HepG2 (cell line): ENCODE measurements at regions not wholly inside any gene's neighbourhood (a gene's known extent, or its start where the extent isn't known, plus 50 kb on each side); places are given as distances from the start of the nearest gene placed in this dataset.

Source experiments
- ETV6 ChIP-seq: sonication (generic); formaldehyde crosslinking; conservative IDR thresholded peaks from 2 replicates; pipeline ENCODE4 v1.4.0; 2020; ENCODE audit warnings: missing genetic modification reagents
- EZH2 ChIP-seq: conservative IDR thresholded peaks from 2 replicates; pipeline ENCODE4 v1.6.1; 2012; ENCODE audit warnings: mild to moderate bottlenecking, low read depth, low read length, moderate library complexity
- MAZ ChIP-seq, 2 experiments: sonication (generic) in 1 of 2; formaldehyde crosslinking in 1 of 2; IDR thresholded peaks; 2 replicates each; pipeline versions ENCODE4 v1.5.0 to v1.6.1; 2012 to 2020; ENCODE audit warnings: low read depth in 2 of 2, mild to moderate bottlenecking in 2 of 2, borderline replicate concordance in 1 of 2, improper control_type of control experiment in 1 of 2, low read length in 1 of 2, missing genetic modification reagents in 1 of 2, moderate library complexity in 1 of 2
- NFIB ChIP-seq: sonication (generic); formaldehyde crosslinking; IDR thresholded peaks from 2 replicates; pipeline ENCODE4 v1.9.0; 2021; ENCODE audit warnings: missing genetic modification reagents, mild to moderate bottlenecking, borderline replicate concordance
- NR2C2 ChIP-seq: sonication (generic); formaldehyde crosslinking; IDR thresholded peaks from 2 replicates; pipeline ENCODE4 v1.4.0; 2020; ENCODE audit warnings: missing genetic modification reagents, mild to moderate bottlenecking, moderate library complexity, borderline replicate concordance
- POLR2A ChIP-seq, 2 experiments: IDR thresholded peaks; 2 replicates each; pipeline ENCODE4 v1.6.1; 2011; ENCODE audit warnings: low read depth in 2 of 2, low read length in 2 of 2, mild to moderate bottlenecking in 1 of 2, moderate library complexity in 1 of 2; ENCODE audit not compliant: insufficient read depth in 1 of 2
- POLR2AphosphoS5 ChIP-seq: IDR thresholded peaks from 2 replicates; pipeline ENCODE4 v1.6.1; 2012; ENCODE audit warnings: low read depth, low read length
- TCF12 ChIP-seq, 2 experiments: fragments of 450-650 bp in 1 of 2; sonication (generic) in 1 of 2; formaldehyde crosslinking in 1 of 2; IDR thresholded peaks; 2 replicates each; pipeline versions ENCODE4 v1.6.1 to v1.8.0; 2017 to 2022; ENCODE audit warnings: antibody characterized with exemption in 1 of 2, mild to moderate bottlenecking in 1 of 2, missing genetic modification reagents in 1 of 2, moderate library complexity in 1 of 2
- ZBTB26 ChIP-seq: IDR thresholded peaks from 2 replicates; pipeline ENCODE4 v1.6.1; 2016; ENCODE audit warnings: missing compliant biosample characterization, missing genetic modification reagents, borderline replicate concordance
- ZNF782 ChIP-seq: sonication (generic); formaldehyde crosslinking; IDR thresholded peaks from 2 replicates; pipeline ENCODE4 v1.4.0; 2020; ENCODE audit warnings: missing genetic modification reagents, mild to moderate bottlenecking, borderline replicate concordance

GRCh38 chr1:240005997-240006650 is 85.6 kb upstream of the FMN2 start:
- TF ChIP-seq POLR2AphosphoS5 (no peak), NFIB (CRISPR knock-in tag) (no peak), ZNF782 (CRISPR knock-in tag) (no peak), EZH2 (no peak), MAZ (IDR thresholded peaks at IDR 0.05; ENCODE audit: borderline replicate concordance, low read depth, low read length) (no peak), MAZ (CRISPR knock-in tag; IDR thresholded peaks at IDR 0.05; ENCODE audit: low read depth) (no peak), ZBTB26 (CRISPR knock-in tag) (no peak), TCF12 (IDR thresholded peaks at IDR 0.05) (no peak), TCF12 (CRISPR knock-in tag; IDR thresholded peaks at IDR 0.05) (no peak), NR2C2 (no peak), POLR2A (IDR thresholded peaks at IDR 0.05; ENCODE audit: insufficient read depth in 1 of 2, low read depth in 2 of 2, low read length in 2 of 2) (no peak), ETV6 (CRISPR knock-in tag) (no peak)
